Liver (tissue), 3 donors: ENCODE measurements at regions not wholly inside any gene's neighbourhood (a gene's known extent, or its start where the extent isn't known, plus 50 kb on each side); places are given as distances from the start of the nearest gene placed in this dataset.

Experiments used
- ATF3 ChIP-seq: IDR thresholded peaks from 2 replicates; pipeline ENCODE4 v1.6.1; 2016; ENCODE audit warnings: antibody characterized with exemption
- CTCF ChIP-seq: fragments of 150-350 bp; IDR thresholded peaks from 2 replicates; pipeline ENCODE4 v1.5.1; 2017; ENCODE audit warnings: improper control_type of control experiment, low read depth, low read length; ENCODE audit not compliant: missing input control
- HNF4A ChIP-seq, 2 donors: conservative IDR thresholded peaks; 2 replicates each; pipeline ENCODE4 v1.6.1; 2016; ENCODE audit warnings: antibody characterized with exemption in 2 of 2, mild to moderate bottlenecking in 2 of 2
- donor health status: healthy.
- donor health status: healthy.

GRCh38 chr14:65877624-65878023 is 465.1 kb downstream of the FUT8 start:
- TF ChIP-seq CTCF = no peak
- no peak for TF ChIP-seq ATF3
- TF ChIP-seq HNF4A (conservative IDR thresholded peaks at IDR 0.05) = no peak
